ENCODE measurements at regions not wholly inside any gene's neighbourhood (a gene's known extent, or its start where the extent isn't known, plus 50 kb on each side); places are given as distances from the start of the nearest gene placed in this dataset.

DNA sequence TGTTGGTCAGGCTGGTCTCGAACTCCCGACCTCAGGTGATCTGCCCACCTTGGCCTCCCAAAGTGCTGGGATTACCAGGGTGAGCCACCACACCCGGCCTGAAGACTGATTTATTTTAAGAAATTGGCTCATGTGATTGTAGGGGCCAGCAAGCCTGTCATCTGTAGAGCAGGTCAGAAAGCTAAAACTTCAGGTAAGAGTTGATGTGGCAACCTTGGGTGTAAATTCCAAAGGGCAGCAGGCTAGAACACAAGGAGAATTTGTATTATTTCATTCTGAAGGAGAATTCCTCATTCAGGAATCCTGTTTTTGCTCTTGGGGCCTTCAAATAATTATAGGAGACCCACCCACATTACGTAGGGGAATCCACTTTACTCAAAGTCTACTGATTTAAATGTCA, 728.7 kb downstream of the LTN1 start:
- no peaks in the 10 kb centered on the region for H4K20me1 ChIP-seq (ENCODE audit: insufficient read depth, low read length)
- no peaks in the 10 kb centered on the region for H3K79me2 ChIP-seq (ENCODE audit: insufficient read depth, low read length)
- FAIRE-seq (no peak), DNase-seq (ENCODE audit: low read depth) (no peak)
- no peak for TF ChIP-seq EZH2 (IDR thresholded peaks at IDR 0.05; ENCODE audit: insufficient read depth, low read length)
- TF ChIP-seq, protein P1, sequence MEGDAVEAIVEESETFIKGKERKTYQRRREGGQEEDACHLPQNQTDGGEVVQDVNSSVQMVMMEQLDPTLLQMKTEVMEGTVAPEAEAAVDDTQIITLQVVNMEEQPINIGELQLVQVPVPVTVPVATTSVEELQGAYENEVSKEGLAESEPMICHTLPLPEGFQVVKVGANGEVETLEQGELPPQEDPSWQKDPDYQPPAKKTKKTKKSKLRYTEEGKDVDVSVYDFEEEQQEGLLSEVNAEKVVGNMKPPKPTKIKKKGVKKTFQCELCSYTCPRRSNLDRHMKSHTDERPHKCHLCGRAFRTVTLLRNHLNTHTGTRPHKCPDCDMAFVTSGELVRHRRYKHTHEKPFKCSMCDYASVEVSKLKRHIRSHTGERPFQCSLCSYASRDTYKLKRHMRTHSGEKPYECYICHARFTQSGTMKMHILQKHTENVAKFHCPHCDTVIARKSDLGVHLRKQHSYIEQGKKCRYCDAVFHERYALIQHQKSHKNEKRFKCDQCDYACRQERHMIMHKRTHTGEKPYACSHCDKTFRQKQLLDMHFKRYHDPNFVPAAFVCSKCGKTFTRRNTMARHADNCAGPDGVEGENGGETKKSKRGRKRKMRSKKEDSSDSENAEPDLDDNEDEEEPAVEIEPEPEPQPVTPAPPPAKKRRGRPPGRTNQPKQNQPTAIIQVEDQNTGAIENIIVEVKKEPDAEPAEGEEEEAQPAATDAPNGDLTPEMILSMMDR (IDR thresholded peaks at IDR 0.05; ENCODE audit: insufficient read depth, low read depth, low read length) = no peak
- Mint-ChIP-seq H3K4me1 (ENCODE audit: low read depth, unreplicated experiment) (no peaks in the 10 kb centered on the region), H3K27me3 (ENCODE audit: low read depth, unreplicated experiment) (no peaks in the 10 kb centered on the region), H3K27ac (ENCODE audit: unreplicated experiment) (no peak overlapping the region), H3K36me3 (ENCODE audit: low read depth, unreplicated experiment) (no peaks in the 10 kb centered on the region), H3K4me3 (ENCODE audit: unreplicated experiment) (no peak overlapping the region), H3K9me3 (ENCODE audit: unreplicated experiment) (no peaks in the 10 kb centered on the region)
- H3K27me3 ChIP-seq (ENCODE audit: insufficient read depth, low read length) = no peaks in the 10 kb centered on the region
- no peak overlapping the region for H2AFZ ChIP-seq (ENCODE audit: low read depth, low read length)
- no peak overlapping the region for H3K9ac ChIP-seq (ENCODE audit: low read length)
- H3K4me3 ChIP-seq (ENCODE audit: insufficient read depth, low read depth, low read length) = no peak overlapping the region
- H3K4me2 ChIP-seq (ENCODE audit: low read length) = no peak overlapping the region
- no peak overlapping the region for H3K27ac ChIP-seq (ENCODE audit: low read depth, low read length)
- no peaks in the 10 kb centered on the region for H3K4me1 ChIP-seq (ENCODE audit: insufficient read depth, low read length)
- H3K36me3 ChIP-seq (ENCODE audit: insufficient read depth, low read length) = no peaks in the 10 kb centered on the region
- H3K9me3 ChIP-seq (ENCODE audit: insufficient read depth, low read depth, low read length) = no peaks in the 10 kb centered on the region

DNA sequence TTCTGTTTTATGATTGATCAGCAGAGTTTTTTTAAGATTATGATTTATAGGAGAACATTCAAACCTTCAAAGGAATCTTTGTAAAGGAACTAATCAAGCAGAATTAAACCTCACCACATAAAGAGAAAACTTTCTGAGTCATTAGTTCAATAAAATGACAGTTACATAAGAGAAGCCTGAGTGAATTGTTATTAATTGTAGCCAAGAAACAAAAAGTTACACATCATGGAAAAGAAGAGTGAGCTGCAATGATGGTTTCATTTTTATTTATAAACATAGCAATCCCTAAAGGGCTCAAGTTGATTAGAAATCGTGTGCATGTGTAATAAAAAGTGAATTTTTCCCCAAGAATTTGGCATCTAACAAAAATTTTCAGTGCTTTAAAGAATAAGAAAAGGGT, 731.4 kb downstream of the LTN1 start:
- H3K9ac ChIP-seq (ENCODE audit: low read length) = no peak overlapping the region
- no peak overlapping the region for H3K27ac Mint-ChIP-seq (ENCODE audit: unreplicated experiment)
- H3K27me3 Mint-ChIP-seq (ENCODE audit: low read depth, unreplicated experiment) = no peaks in the 10 kb centered on the region
- no peaks in the 10 kb centered on the region for H4K20me1 ChIP-seq (ENCODE audit: insufficient read depth, low read length)
- no peak overlapping the region for H2AFZ ChIP-seq (ENCODE audit: low read depth, low read length)
- H3K4me3 Mint-ChIP-seq (ENCODE audit: unreplicated experiment) = no peak overlapping the region
- no peaks in the 10 kb centered on the region for H3K36me3 Mint-ChIP-seq (ENCODE audit: low read depth, unreplicated experiment)
- TF ChIP-seq, protein P1 (IDR thresholded peaks at IDR 0.05; ENCODE audit: insufficient read depth, low read depth, low read length) = no peak
- no peak for TF ChIP-seq EZH2 (IDR thresholded peaks at IDR 0.05; ENCODE audit: insufficient read depth, low read length)
- no peaks in the 10 kb centered on the region for H3K9me3 ChIP-seq (ENCODE audit: insufficient read depth, low read depth, low read length)
- H3K4me2 ChIP-seq (ENCODE audit: low read length) = no peak overlapping the region
- H3K79me2 ChIP-seq (ENCODE audit: insufficient read depth, low read length) = no peaks in the 10 kb centered on the region
- no peaks in the 10 kb centered on the region for H3K27me3 ChIP-seq (ENCODE audit: insufficient read depth, low read length)
- H3K9me3 Mint-ChIP-seq (ENCODE audit: unreplicated experiment) = no peaks in the 10 kb centered on the region
- H3K36me3 ChIP-seq (ENCODE audit: insufficient read depth, low read length) = no peaks in the 10 kb centered on the region
- H3K4me1 Mint-ChIP-seq (ENCODE audit: low read depth, unreplicated experiment) = peaks cover 2% of the 10 kb centered on the region
- H3K4me1 ChIP-seq (ENCODE audit: insufficient read depth, low read length) = no peaks in the 10 kb centered on the region
- H3K4me3 ChIP-seq (ENCODE audit: insufficient read depth, low read depth, low read length) = no peak overlapping the region
- no peak overlapping the region for H3K27ac ChIP-seq (ENCODE audit: low read depth, low read length)
- no peak for FAIRE-seq
- no peak for DNase-seq (ENCODE audit: low read depth)

DNA sequence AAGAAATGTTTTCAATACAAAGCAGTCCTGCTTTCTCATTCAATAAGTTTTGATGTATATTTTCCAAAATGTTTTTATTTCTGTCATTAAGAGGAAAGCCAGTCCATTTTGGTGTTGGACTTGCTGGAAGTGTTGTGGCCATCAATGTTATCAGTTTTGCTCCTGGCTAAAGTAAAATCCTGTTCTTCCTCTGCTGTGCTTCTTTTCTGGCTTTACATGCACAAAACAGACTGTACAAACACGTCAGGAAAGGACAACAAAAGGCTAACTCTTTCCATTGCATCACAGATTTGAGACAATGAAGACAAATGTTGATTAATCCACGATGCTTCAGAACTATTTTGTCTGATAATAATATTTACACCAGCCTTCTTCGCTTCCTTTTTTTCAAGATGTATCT, 735.4 kb downstream of the LTN1 start:
- H3K9me3 Mint-ChIP-seq (ENCODE audit: unreplicated experiment) = no peaks in the 10 kb centered on the region
- FAIRE-seq (no peak), DNase-seq (ENCODE audit: low read depth) (no peak)
- H3K27ac Mint-ChIP-seq (ENCODE audit: unreplicated experiment) = no peak overlapping the region
- H3K4me3 ChIP-seq (ENCODE audit: insufficient read depth, low read depth, low read length) = no peak overlapping the region
- no peaks in the 10 kb centered on the region for H3K9me3 ChIP-seq (ENCODE audit: insufficient read depth, low read depth, low read length)
- H3K9ac ChIP-seq (ENCODE audit: low read length) = no peak overlapping the region
- no peaks in the 10 kb centered on the region for H3K27me3 Mint-ChIP-seq (ENCODE audit: low read depth, unreplicated experiment)
- no peaks in the 10 kb centered on the region for H3K36me3 Mint-ChIP-seq (ENCODE audit: low read depth, unreplicated experiment)
- TF ChIP-seq EZH2 (IDR thresholded peaks at IDR 0.05; ENCODE audit: insufficient read depth, low read length) = no peak
- TF ChIP-seq, protein P1 (IDR thresholded peaks at IDR 0.05; ENCODE audit: insufficient read depth, low read depth, low read length) = no peak
- H3K79me2 ChIP-seq (ENCODE audit: insufficient read depth, low read length) = no peaks in the 10 kb centered on the region
- no peak overlapping the region for H3K27ac ChIP-seq (ENCODE audit: low read depth, low read length)
- no peaks in the 10 kb centered on the region for H3K27me3 ChIP-seq (ENCODE audit: insufficient read depth, low read length)
- peaks cover 18% of the 10 kb centered on the region for H3K4me1 Mint-ChIP-seq (ENCODE audit: low read depth, unreplicated experiment)
- H2AFZ ChIP-seq (ENCODE audit: low read depth, low read length) = no peak overlapping the region
- no peaks in the 10 kb centered on the region for H4K20me1 ChIP-seq (ENCODE audit: insufficient read depth, low read length)
- no peak overlapping the region for H3K4me3 Mint-ChIP-seq (ENCODE audit: unreplicated experiment)
- no peaks in the 10 kb centered on the region for H3K36me3 ChIP-seq (ENCODE audit: insufficient read depth, low read length)
- H3K4me1 ChIP-seq (ENCODE audit: insufficient read depth, low read length) = no peaks in the 10 kb centered on the region
- H3K4me2 ChIP-seq (ENCODE audit: low read length) = no peak overlapping the region
